HEK293T (cell line): ENCODE measurements at regions not wholly inside any gene's neighbourhood (a gene's known extent, or its start where the extent isn't known, plus 50 kb on each side); places are given as distances from the start of the nearest gene placed in this dataset.

ENCODE experiments used
- FOXK2 ChIP-seq: fragments of 450-650 bp; IDR thresholded peaks from 2 replicates; pipeline ENCODE4 v1.6.1; 2016; ENCODE audit warnings: mild to moderate bottlenecking
- SUZ12 ChIP-seq: fragments of 450-650 bp; IDR thresholded peaks from 2 replicates; pipeline ENCODE4 v1.6.1; 2016; ENCODE audit warnings: mild to moderate bottlenecking

- TF ChIP-seq FOXK2 (no peak), SUZ12 (no peak)
These were observed 315.7 kb upstream of the CWC22 start for GRCh38 chr2:180322781-180323180.
